GM21390 (cell line): ENCODE measurements at regions not wholly inside any gene's neighbourhood (a gene's known extent, or its start where the extent isn't known, plus 50 kb on each side); places are given as distances from the start of the nearest gene placed in this dataset.

ENCODE experiments used
- ATAC-seq: cut with Tn5 transposase; IDR thresholded peaks from one replicate; pipeline ENCODE4 v1.9.1; 2021; ENCODE audit not compliant: unreplicated experiment

- no peak for ATAC-seq
These were observed 508.9 kb upstream of the TCF4 start for GRCh38 chr18:56096861-56097260.

GRCh38 chr18:56089612-56090258 is 501.7 kb upstream of the TCF4 start:
- peak; percentile 66 for ATAC-seq

- ATAC-seq, result no peak
These were observed 498.8 kb upstream of the TCF4 start for GRCh38 chr18:56086786-56087185.

- ATAC-seq, result no peak
These were observed 498.2 kb upstream of the TCF4 start for GRCh38 chr18:56086176-56086575.

GRCh38 chr18:56085551-56085950 is 497.6 kb upstream of the TCF4 start:
- ATAC-seq, result no peak

GRCh38 chr18:56083523-56084287 is 495.7 kb upstream of the TCF4 start:
- no peak for ATAC-seq

- ATAC-seq, result no peak
These were observed 495.1 kb upstream of the TCF4 start for GRCh38 chr18:56083097-56083521.

- no peak for ATAC-seq
These were observed 488.7 kb upstream of the TCF4 start for GRCh38 chr18:56076723-56077122.

GRCh38 chr18:56068701-56069100 is 480.7 kb upstream of the TCF4 start:
- ATAC-seq, result no peak

- no peak for ATAC-seq
These were observed 480.1 kb upstream of the TCF4 start for GRCh38 chr18:56067969-56068671.

GRCh38 chr18:56067214-56067894 is 479.4 kb upstream of the TCF4 start:
- no peak for ATAC-seq

GRCh38 chr18:56066524-56067213 is 478.7 kb upstream of the TCF4 start:
- no peak for ATAC-seq

GRCh38 chr18:56065086-56065485 is 477.1 kb upstream of the TCF4 start:
- ATAC-seq, result no peak

GRCh38 chr18:56062931-56063330 is 474.9 kb upstream of the TCF4 start:
- no peak for ATAC-seq

- ATAC-seq, result no peak
These were observed 473.1 kb upstream of the TCF4 start for GRCh38 chr18:56060967-56061541.

- no peak for ATAC-seq
These were observed 464.2 kb upstream of the TCF4 start for GRCh38 chr18:56052202-56052601.

- no peak for ATAC-seq
These were observed 456.2 kb upstream of the TCF4 start for GRCh38 chr18:56044239-56044638.

GRCh38 chr18:56043641-56044061 is 455.7 kb upstream of the TCF4 start:
- no peak for ATAC-seq

- ATAC-seq, result no peak
These were observed 455.0 kb upstream of the TCF4 start for GRCh38 chr18:56042915-56043536.
